GM23338 (cell line): ENCODE measurements at regions not wholly inside any gene's neighbourhood (a gene's known extent, or its start where the extent isn't known, plus 50 kb on each side); places are given as distances from the start of the nearest gene placed in this dataset.

Source experiments
- ATAC-seq: fragments of 200-7000 bp; cut with Tn5 transposase; 3 replicates; pipeline ENCODE4 v1.9.1; 2020
- DNase-seq: peaks from one replicate; pipeline ENCODE4 v3.0.0-alpha.2; 2015; ENCODE audit warnings: low spot score
- H2AFZ ChIP-seq: fragments of 200-600 bp; sonication (generic); 2 replicates; pipeline ENCODE4 v1.8.0; 2016; ENCODE audit warnings: antibody characterized with exemption, mild to moderate bottlenecking, moderate library complexity
- H3F3A ChIP-seq: fragments of 200-600 bp; sonication (generic); replicated peaks from 2 replicates; pipeline ENCODE4 v1.8.0; 2017; ENCODE audit warnings: antibody characterized with exemption, mixed run types, low read depth
- H3K27ac ChIP-seq: fragments of 200-600 bp; sonication (generic); 2 replicates; pipeline ENCODE4 v1.6.1; 2016; ENCODE audit warnings: low read depth
- H3K27me3 ChIP-seq: fragments of 200-600 bp; sonication (generic); 2 replicates; pipeline ENCODE4 v1.8.0; 2016; ENCODE audit warnings: mild to moderate bottlenecking, mixed run types, moderate library complexity; ENCODE audit not compliant: insufficient read depth
- H3K36me3 ChIP-seq: fragments of 200-600 bp; sonication (generic); 2 replicates; pipeline ENCODE4 v1.8.0; 2016; ENCODE audit warnings: mild to moderate bottlenecking; ENCODE audit not compliant: insufficient read depth
- H3K4me1 ChIP-seq: fragments of 200-600 bp; sonication (generic); 2 replicates; pipeline ENCODE4 v1.8.0; 2016; ENCODE audit warnings: mild to moderate bottlenecking, moderate library complexity; ENCODE audit not compliant: insufficient read depth
- H3K4me2 ChIP-seq: fragments of 200-600 bp; sonication (generic); 2 replicates; pipeline ENCODE4 v1.7.1; 2017; ENCODE audit warnings: mixed run types
- H3K4me3 ChIP-seq: fragments of 200-600 bp; sonication (generic); 2 replicates; pipeline ENCODE4 v1.6.1; 2016; ENCODE audit warnings: mixed run types
- H3K79me2 ChIP-seq: fragments of 200-600 bp; sonication (generic); replicated peaks from 2 replicates; pipeline ENCODE4 v1.8.0; 2017; ENCODE audit warnings: mild to moderate bottlenecking; ENCODE audit not compliant: insufficient read depth
- H3K9me2 ChIP-seq: fragments of 200-600 bp; sonication (generic); 2 replicates; pipeline ENCODE4 v1.8.0; 2017; ENCODE audit not compliant: insufficient read depth
- H4K20me1 ChIP-seq: fragments of 200-600 bp; sonication (generic); replicated peaks from 2 replicates; pipeline ENCODE4 v1.8.0; 2017; ENCODE audit warnings: mild to moderate bottlenecking; ENCODE audit not compliant: insufficient read depth
- H3K27ac Mint-ChIP-seq: 2 replicates; pipeline ENCODE4 v1.8.0; 2020; ENCODE audit warnings: inconsistent platforms, mild to moderate bottlenecking, moderate library complexity, mixed read lengths
- H3K27me3 Mint-ChIP-seq: 3 replicates; pipeline ENCODE4 v1.8.0; 2022; ENCODE audit warnings: low read depth, mild to moderate bottlenecking, moderate library complexity, mixed read lengths, inconsistent platforms; ENCODE audit not compliant: insufficient read depth, poor library complexity
- H3K36me3 Mint-ChIP-seq: 3 replicates; pipeline ENCODE4 v1.8.0; 2021; ENCODE audit warnings: low read depth, mild to moderate bottlenecking, inconsistent platforms, moderate library complexity, mixed read lengths
- H3K4me1 Mint-ChIP-seq: 3 replicates; pipeline ENCODE4 v1.8.0; 2020; ENCODE audit warnings: mild to moderate bottlenecking, inconsistent platforms, mixed read lengths
- H3K4me3 Mint-ChIP-seq: 3 replicates; pipeline ENCODE4 v1.8.0; 2021; ENCODE audit warnings: moderate library complexity, mild to moderate bottlenecking, inconsistent platforms, mixed read lengths
- H3K9me3 Mint-ChIP-seq: 3 replicates; pipeline ENCODE4 v1.8.0; 2020; ENCODE audit warnings: moderate library complexity, mild to moderate bottlenecking, inconsistent platforms, mixed read lengths
- CTCF ChIP-seq, 2 experiments: fragments of 200-600 bp in 1 of 2; sonication (generic) in 1 of 2; conservative IDR thresholded peaks; 2 replicates each; pipeline versions ENCODE4 v1.5.1 to v1.6.1; 2016 to 2017; ENCODE audit warnings: antibody characterized with exemption in 2 of 2, low read depth in 2 of 2, mild to moderate bottlenecking in 2 of 2, moderate library complexity in 1 of 2
- EZH2 ChIP-seq: fragments of 200-600 bp; sonication (generic); IDR thresholded peaks from one replicate; pipeline ENCODE4 v1.8.0; 2017; ENCODE audit warnings: antibody characterized with exemption, mild to moderate bottlenecking, low read depth; ENCODE audit not compliant: unreplicated experiment
- STAT1 ChIP-seq: IDR thresholded peaks from one replicate; pipeline ENCODE4 v1.6.1; 2016; ENCODE audit warnings: antibody characterized with exemption; ENCODE audit not compliant: unreplicated experiment
- ZNF114 ChIP-seq: fragments of 250-450 bp; sonication (Bioruptor Pico); IDR thresholded peaks from 2 replicates; pipeline ENCODE4 v1.5.0; 2020; ENCODE audit warnings: mild to moderate bottlenecking, moderate library complexity
- ZNF462 ChIP-seq: fragments of 250-450 bp; sonication (Bioruptor Pico); IDR thresholded peaks from 2 replicates; pipeline ENCODE4 v1.5.0; 2020; ENCODE audit warnings: mild to moderate bottlenecking, moderate library complexity

- TF ChIP-seq CTCF (conservative IDR thresholded peaks at IDR 0.05; ENCODE audit: low read depth in 2 of 2) (no peak), STAT1 (no peak)
Measured at GRCh38 chr2:41917587-41917986, 130.2 kb upstream of the PKDCC start (continued).

- H3K27me3 ChIP-seq, result no peaks in the 10 kb centered on the region
Measured at GRCh38 chr2:41919135-41919534, 128.7 kb upstream of the PKDCC start.

More at GRCh38 chr2:41919135-41919534, 128.7 kb upstream of the PKDCC start:
- H3K4me2 ChIP-seq, result no peak overlapping the region
- Mint-ChIP-seq H3K36me3 (no peaks in the 10 kb centered on the region), H3K4me1 (no peaks in the 10 kb centered on the region), H3K27me3 (peaks cover 2% of the 10 kb centered on the region), H3K9me3 (no peaks in the 10 kb centered on the region), H3K27ac (no peak overlapping the region), H3K4me3 (no peak overlapping the region)
- no peaks in the 10 kb centered on the region for H3K4me1 ChIP-seq
- TF ChIP-seq ZNF114 (no peak), EZH2 (no peak), ZNF462 (no peak)
- H3K79me2 ChIP-seq, result no peaks in the 10 kb centered on the region
- H3K4me3 ChIP-seq, result no peak overlapping the region
- no peak for ATAC-seq
- no peaks in the 10 kb centered on the region for H3K36me3 ChIP-seq
- H4K20me1 ChIP-seq, result no peaks in the 10 kb centered on the region
- H3K9me2 ChIP-seq, result 0 out of 2 replicates have a peak, but pooled peaks cover 11% of the 10 kb centered on the region
- H2AFZ ChIP-seq, result no peak overlapping the region
- no peak overlapping the region for H3K27ac ChIP-seq
- no peaks in the 10 kb centered on the region for H3F3A ChIP-seq
- no peak for DNase-seq
